OCI-LY3 (cell line): ENCODE measurements at regions not wholly inside any gene's neighbourhood (a gene's known extent, or its start where the extent isn't known, plus 50 kb on each side); places are given as distances from the start of the nearest gene placed in this dataset.

Experiments used
- H2AFZ ChIP-seq: fragments of 200-600, 300-600 bp; shearing (Covaris generic); 2 replicates; pipeline ENCODE4 v1.6.0; 2014; ENCODE audit warnings: antibody characterized with exemption, low read depth, low read length
- H3K27ac ChIP-seq: fragments of 200-600, 300-600 bp; sonication (generic); 2 replicates; pipeline ENCODE4 v1.5.1; 2014; ENCODE audit warnings: mild to moderate bottlenecking, low read length, moderate library complexity, mixed read lengths
- H3K27me3 ChIP-seq: fragments of 200-600, 300-600 bp; sonication (generic); 2 replicates; pipeline ENCODE4 v1.6.1; 2014; ENCODE audit warnings: low read depth, low read length, mixed read lengths
- H3K36me3 ChIP-seq: fragments of 200-600, 300-600 bp; sonication (generic); replicated peaks from 2 replicates; pipeline ENCODE3; 2014; ENCODE audit warnings: low read depth, low read length, mixed read lengths
- H3K4me1 ChIP-seq: fragments of 300-600, 200-600 bp; sonication (generic); 2 replicates; pipeline ENCODE4 v1.6.1; 2014; ENCODE audit warnings: low read length, mixed read lengths
- H3K4me2 ChIP-seq: fragments of 200-600, 300-600 bp; sonication (generic); 2 replicates; pipeline ENCODE4 v1.6.1; 2014; ENCODE audit warnings: low read length, mixed read lengths
- H3K4me3 ChIP-seq: fragments of 300-600, 200-600 bp; sonication (generic); 2 replicates; pipeline ENCODE4 v1.5.1; 2014; ENCODE audit warnings: antibody characterized with exemption, mild to moderate bottlenecking, low read length, moderate library complexity
- H3K79me2 ChIP-seq: fragments of 300-600, 200-600 bp; shearing (Covaris generic); 2 replicates; pipeline ENCODE4 v1.6.1; 2014; ENCODE audit warnings: mild to moderate bottlenecking, low read length, mixed read lengths
- H3K9ac ChIP-seq: fragments of 300-600, 200-600 bp; shearing (Covaris generic); 2 replicates; pipeline ENCODE4 v1.6.0; 2014; ENCODE audit warnings: mild to moderate bottlenecking, low read length, moderate library complexity
- H3K9me3 ChIP-seq: fragments of 200-600, 300-600 bp; shearing (Covaris generic); 2 replicates; pipeline ENCODE4 v1.6.1; 2014; ENCODE audit warnings: low read length, mixed read lengths; ENCODE audit not compliant: insufficient read depth
- H4K20me1 ChIP-seq: fragments of 200-600, 300-600 bp; sonication (generic); 2 replicates; pipeline ENCODE4 v1.6.1; 2016; ENCODE audit warnings: low read length, mixed read lengths; ENCODE audit not compliant: insufficient read depth
- CTCF ChIP-seq: fragments of 200-600, 300-600 bp; sonication (generic); IDR thresholded peaks from 2 replicates; pipeline ENCODE4 v1.5.1; 2014; ENCODE audit warnings: antibody characterized with exemption, low read length, low read depth
- EZH2phosphoT487 ChIP-seq: fragments of 200-600 bp; shearing (Covaris generic); IDR thresholded peaks from 2 replicates; pipeline ENCODE4 v1.6.1; 2018; ENCODE audit warnings: antibody characterized with exemption, mixed run types, low read depth

DNA sequence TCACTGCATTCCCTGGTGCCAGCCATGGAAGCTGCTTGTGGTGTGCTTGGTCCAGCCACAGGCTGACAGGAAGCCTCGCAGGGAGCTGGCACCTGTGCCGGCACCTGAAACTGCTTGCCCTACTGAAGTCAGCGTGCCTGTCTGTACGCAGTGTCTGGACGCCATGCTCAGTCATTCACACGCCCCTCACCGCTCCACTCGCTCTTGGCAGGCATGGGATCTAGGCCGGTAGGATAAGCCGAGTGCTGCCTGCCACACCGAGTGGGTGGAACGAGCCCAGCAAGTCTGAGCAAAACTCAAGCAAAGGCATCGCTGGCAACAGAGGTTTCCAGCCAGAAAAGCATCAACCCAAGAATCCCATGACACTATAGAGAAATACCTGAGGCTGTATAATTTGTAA, 350.6 kb downstream of the CDH11 start:
- no peaks in the 10 kb centered on the region for H4K20me1 ChIP-seq
- H3K36me3 ChIP-seq, result no peaks in the 10 kb centered on the region
- no peaks in the 10 kb centered on the region for H3K9me3 ChIP-seq
- H3K9ac ChIP-seq, result no peak overlapping the region
- no peaks in the 10 kb centered on the region for H3K4me1 ChIP-seq
- TF ChIP-seq CTCF (no peak), EZH2phosphoT487 (no peak)
- H3K4me2 ChIP-seq, result no peak overlapping the region
- no peak overlapping the region for H3K27ac ChIP-seq
- no peaks in the 10 kb centered on the region for H3K79me2 ChIP-seq
- H2AFZ ChIP-seq, result no peak overlapping the region
- H3K27me3 ChIP-seq, result no peaks in the 10 kb centered on the region
- no peak overlapping the region for H3K4me3 ChIP-seq

GRCh38 chr16:64762211-64762610, 359.7 kb downstream of the CDH11 start:
- Histone ChIP-seq H3K4me2 (no peak overlapping the region), H3K9me3 (no peaks in the 10 kb centered on the region), H3K79me2 (no peaks in the 10 kb centered on the region), H3K4me3 (no peak overlapping the region), H3K36me3 (no peaks in the 10 kb centered on the region), H3K4me1 (no peaks in the 10 kb centered on the region), H3K9ac (no peak overlapping the region), H3K27ac (no peak overlapping the region), H3K27me3 (no peaks in the 10 kb centered on the region), H2AFZ (no peak overlapping the region), H4K20me1 (no peaks in the 10 kb centered on the region)
- TF ChIP-seq EZH2phosphoT487 (no peak), CTCF (no peak)

DNA sequence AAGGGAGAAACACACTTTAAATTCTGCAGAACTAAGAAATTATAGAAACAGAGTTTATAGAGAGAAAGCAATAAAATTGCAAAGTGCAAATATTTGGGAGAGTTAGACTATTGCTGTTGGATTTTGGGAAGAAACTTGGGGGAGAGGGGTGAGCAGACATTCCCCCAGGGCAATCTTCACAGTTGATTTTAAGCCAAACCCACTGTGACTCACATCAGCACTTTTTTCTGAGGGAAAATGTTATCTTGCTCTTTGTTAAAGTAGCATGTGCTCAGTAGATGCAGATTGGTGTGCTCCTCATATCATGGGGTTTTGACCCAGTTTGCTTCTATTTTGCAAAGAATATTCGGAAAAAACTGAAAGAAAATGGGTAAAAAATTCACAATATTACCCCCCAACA, 367.6 kb downstream of the CDH11 start:
- TF ChIP-seq CTCF, result no peak
- no peak for TF ChIP-seq EZH2phosphoT487
- no peaks in the 10 kb centered on the region for H3K4me1 ChIP-seq
- H3K9me3 ChIP-seq, result no peaks in the 10 kb centered on the region
- H2AFZ ChIP-seq, result no peak overlapping the region
- H3K27me3 ChIP-seq, result no peaks in the 10 kb centered on the region
- no peak overlapping the region for H3K4me2 ChIP-seq
- no peaks in the 10 kb centered on the region for H3K36me3 ChIP-seq
- H3K27ac ChIP-seq, result no peak overlapping the region
- H3K79me2 ChIP-seq, result no peaks in the 10 kb centered on the region
- no peak overlapping the region for H3K9ac ChIP-seq
- H4K20me1 ChIP-seq, result no peaks in the 10 kb centered on the region
- no peak overlapping the region for H3K4me3 ChIP-seq

GRCh38 chr16:64751906-64752305, 370.0 kb downstream of the CDH11 start:
- no peak overlapping the region for H3K4me3 ChIP-seq
- no peaks in the 10 kb centered on the region for H4K20me1 ChIP-seq
- no peaks in the 10 kb centered on the region for H3K36me3 ChIP-seq
- TF ChIP-seq CTCF (no peak), EZH2phosphoT487 (no peak)
- no peak overlapping the region for H3K27ac ChIP-seq
- no peak overlapping the region for H3K4me2 ChIP-seq
- no peaks in the 10 kb centered on the region for H3K79me2 ChIP-seq
- no peaks in the 10 kb centered on the region for H3K4me1 ChIP-seq
- no peaks in the 10 kb centered on the region for H3K27me3 ChIP-seq
- no peak overlapping the region for H2AFZ ChIP-seq
- H3K9me3 ChIP-seq, result no peaks in the 10 kb centered on the region
- H3K9ac ChIP-seq, result no peak overlapping the region
